ENCODE measurements at regions not wholly inside any gene's neighbourhood (a gene's known extent, or its start where the extent isn't known, plus 50 kb on each side); places are given as distances from the start of the nearest gene placed in this dataset.
A peak's percentile ranks its signal among the peaks of the same experiment; 100 is the strongest.
"Not testable (repeated sequence)": the region's sequence is repeated elsewhere in the genome, so short reads cannot be mapped to it uniquely, and the experiment has no call there.

DNA sequence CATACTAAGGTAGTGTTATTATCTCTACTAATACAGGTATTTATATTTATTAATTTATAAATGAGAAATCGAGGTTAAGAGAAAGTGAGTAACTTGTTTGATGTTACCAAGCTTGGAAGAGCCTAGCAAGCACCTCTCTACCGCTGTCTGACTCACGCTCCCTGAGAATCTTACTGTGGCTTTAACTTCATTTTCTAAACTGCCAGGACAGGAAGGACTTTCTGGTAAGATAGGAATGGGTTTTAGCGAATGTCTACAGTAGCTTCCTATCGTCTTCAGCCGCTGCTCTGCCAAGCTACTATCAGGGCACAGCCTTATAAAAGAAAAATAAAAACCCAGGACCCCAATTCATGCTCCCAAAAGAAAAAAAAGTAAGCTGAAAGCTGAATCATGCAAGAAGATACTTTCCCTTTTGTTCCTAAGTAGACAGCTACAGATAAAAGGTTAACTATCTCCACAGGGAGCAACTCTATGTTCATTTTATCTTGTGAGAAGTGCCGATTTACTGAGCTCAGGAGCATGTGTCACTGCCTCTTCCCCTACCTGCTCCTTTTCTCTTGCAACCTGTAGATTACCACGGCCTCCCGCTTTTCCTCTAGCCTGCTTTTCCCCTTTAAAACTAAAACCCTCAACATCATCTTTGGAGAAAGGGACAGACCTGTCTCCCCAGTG is 60.2 kb downstream of the THNSL1 start:
- no peak for DNase-seq

DNA sequence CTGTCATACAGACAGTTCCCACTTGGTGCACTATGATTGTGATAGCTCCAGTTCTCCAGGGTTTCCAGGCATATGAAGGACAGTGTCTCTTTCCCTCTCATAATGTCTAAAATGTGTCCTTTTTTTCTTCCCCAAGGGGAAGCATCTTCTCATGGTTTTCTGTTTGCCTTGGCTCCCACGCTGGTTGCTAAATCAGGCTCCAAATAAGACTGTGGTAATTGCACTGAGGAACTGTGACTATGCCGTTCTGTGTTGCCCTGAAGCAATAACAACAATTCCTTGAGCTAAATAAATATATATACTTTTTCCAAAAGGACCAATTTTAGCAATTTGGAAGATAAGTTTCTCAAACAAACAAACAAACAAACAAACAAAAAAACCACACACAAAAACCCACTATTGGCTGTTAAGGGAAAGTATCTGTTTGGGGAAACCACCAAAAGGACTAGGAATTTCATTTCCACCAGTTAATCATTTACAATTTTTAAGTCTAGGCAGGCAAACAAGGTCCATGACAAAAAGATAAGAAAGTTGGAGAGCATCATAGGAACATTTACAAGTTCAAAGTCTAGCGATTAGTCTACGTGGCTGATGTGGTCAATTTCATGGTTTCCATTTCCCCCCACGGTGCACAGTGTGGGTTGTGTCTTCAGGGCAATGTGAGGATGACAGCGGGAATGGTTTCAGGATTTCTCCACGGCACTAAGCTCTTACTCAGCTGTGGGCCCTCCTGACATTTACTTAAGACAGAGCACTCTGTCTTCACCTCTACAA is 62.4 kb downstream of the THNSL1 start:
- DNase-seq = no peak

DNA sequence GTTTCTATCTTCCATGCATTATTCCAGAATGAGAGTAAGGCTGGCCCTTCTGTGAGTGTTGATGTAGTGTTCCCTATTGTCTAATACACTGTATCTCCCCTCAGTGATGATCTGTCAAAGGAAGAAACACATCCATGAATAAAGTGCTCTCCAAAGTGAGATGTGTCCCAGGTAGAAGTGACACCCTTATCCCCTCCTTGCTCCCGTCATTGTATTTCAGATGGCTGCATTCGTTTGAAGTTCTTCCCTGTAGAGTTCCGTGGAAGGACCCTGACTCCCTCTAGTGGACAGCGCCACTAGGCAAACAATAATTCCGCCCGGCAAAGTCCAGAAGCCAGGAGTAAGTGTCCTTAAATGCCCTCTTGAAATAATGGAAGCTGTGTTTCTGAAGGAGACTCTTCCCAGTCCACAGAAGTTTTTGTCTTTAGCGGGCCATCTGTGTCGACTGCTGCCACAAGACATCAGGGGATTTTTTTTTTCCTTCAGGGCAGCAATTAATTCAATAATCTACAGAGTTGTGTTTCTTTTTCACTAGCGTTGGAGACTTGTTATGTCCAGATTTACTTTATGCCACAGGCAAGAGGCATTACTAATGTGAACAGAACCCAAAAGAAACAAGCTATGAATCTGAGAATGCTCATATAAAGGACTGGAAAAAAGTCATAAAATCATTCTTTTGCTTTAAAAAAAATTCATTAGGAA is 64.6 kb downstream of the THNSL1 start:
- DNase-seq = peak; percentile 72

DNA sequence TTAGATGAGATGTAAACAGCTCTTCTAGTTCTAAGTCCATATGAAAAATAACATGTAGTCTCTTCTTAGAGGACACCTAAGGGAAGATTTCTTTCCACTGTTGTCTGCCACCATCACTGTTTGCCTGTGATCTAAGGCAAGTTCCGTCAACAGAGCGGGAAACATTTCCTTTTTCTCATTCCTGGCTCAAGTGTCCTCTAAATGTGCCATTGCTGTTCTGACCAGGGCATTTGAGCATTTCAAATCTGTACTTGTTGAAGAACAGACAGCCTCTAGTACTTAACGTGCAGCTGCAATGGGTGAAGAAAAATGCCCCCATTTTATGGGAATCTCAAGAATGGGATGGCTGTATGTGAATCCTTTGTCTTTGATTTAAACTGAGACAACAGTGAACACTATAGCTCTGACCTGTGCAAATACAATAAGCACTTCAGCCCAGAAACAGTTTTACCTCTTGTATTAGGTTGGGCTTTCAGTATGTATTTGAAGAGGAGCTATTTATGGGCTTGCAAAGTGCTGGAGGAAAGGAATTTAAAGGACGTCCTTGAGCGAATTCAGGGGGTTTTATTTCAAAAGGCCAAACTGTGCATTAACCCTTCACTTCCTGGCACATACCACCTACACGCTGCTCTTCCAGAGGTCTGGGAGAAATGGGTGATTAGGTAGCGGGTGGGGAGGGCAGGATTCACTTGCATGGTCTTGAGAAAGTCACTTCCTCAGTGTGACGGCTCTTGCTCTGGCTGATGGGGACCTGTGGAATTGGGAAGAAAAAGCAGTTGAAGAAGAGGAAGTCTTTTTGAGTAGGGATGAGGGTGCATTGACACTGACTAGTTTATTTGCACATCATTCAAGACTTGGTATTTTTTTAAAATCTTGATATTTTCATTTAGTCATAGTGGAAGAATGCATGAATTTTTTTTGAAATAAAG is 66.1 kb downstream of the THNSL1 start:
- no peak for DNase-seq

DNA sequence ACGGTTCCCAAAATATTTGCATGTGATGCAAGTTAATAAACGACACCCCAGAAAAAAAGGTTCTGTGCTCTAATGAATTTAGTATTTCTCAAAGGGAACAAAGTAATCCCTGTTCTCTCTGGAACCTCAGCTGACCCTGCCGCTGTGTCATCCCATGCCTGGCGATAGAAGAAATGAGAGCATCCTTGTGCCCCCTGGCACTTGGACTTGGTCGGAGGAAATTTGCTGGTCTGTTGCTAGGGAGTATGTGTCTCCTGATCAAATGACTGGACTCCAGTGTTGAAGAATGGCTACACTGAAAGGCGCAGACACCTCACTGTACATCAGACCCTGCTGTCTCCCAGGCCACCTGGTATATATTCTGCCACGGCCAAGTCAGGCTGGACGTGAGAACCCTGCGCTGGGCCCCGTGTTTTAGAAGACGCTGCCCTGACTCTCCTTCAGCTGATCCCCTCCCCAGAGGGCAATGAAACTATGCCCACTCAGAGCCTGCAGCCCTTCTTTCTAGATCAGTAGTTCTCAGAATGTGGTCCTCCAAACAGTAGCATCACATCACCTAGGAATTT is 67.2 kb downstream of the THNSL1 start:
- no peak for DNase-seq

DNA sequence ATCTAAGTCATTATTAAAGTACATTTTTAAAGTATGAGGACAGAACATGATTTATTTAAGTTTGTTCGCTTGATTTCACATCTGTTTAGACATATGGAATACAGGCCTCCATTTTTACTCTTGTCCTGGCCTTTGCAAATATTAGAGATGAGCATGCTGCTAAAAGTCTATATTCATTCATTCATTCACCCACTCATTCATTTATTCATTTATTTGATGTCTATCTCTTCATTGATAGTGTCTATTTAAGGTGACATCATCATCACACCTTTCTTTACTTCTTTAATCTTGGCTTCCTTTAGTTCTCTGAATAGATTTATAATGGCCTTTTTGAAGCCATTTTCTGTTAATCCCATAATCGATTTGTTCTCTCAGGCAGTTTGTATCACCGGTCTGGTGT is 68.0 kb downstream of the THNSL1 start:
- no peak for DNase-seq

DNA sequence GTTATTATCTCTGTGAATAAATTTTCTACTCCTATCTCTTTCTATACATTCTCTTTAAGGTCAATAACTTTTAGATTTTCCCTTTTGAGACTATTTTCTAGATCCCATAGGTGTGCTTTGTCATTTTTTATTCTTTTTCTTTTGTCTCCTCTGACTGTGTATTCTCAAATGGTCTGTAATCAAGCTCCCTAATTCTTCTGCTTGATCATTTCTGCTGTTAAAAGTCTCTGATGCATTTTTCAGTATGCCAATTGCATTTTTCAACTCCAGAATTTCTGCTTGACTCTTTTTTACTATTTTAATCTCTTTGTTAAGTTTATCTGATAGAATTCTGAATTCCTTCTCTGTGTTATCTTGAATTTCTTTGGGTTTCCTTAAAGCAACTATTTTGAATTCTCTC is 78.2 kb downstream of the THNSL1 start:
- DNase-seq = no peak

DNA sequence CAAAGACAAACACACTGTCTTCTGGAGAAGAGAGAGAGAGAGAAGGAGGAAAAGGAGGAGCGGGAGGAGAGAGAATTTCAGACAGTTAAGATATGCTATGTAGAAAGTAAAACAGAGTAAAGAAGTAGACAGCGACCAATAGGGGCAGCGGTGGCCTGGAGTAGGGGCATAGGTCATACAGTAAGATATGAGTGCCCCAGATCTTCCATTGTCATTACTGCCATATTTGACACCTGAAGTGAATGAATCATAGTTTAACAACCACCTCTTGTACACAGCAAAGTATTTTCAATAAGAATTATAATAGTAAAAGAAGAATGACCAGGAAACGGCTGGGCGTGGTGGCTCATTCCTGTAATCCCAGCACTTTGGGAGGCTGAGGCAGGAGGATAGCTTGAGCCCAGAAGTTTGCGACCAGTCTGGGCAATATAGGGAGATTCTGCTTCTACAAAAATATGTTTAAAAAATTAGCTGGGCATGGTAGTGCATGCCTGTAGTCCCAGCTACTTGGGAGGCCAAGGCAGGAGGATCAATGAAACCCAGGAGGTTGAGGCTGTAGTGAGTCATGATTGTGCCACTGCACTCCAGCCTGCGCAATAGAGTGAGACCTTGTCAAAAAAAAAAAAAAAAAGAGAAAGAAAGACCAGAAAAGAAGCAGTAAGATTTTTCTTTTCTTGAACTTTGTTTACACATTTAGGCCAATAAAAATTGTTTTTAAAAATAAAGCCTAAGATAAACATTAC is 77.0 kb upstream of the GPR158 start:
- DNase-seq = no peak

DNA sequence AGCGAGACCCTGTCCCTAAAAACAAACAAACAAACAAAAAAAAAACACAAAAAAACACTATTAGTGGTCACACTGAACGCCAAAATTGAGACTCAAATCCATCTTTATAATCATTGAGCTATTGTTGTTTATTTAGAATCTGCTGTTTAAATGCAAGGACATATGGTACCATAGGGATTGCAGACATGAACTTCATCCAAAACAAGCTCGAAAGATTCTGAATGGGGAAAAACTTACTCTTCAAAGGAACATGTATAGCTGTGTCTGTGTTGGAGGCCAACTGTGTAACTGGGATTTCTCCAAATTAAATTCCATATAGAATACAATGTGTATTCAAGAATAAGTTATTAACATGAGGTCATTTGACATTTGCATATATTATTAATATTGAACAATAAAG is 74.7 kb upstream of the GPR158 start:
- no peak for DNase-seq

DNA sequence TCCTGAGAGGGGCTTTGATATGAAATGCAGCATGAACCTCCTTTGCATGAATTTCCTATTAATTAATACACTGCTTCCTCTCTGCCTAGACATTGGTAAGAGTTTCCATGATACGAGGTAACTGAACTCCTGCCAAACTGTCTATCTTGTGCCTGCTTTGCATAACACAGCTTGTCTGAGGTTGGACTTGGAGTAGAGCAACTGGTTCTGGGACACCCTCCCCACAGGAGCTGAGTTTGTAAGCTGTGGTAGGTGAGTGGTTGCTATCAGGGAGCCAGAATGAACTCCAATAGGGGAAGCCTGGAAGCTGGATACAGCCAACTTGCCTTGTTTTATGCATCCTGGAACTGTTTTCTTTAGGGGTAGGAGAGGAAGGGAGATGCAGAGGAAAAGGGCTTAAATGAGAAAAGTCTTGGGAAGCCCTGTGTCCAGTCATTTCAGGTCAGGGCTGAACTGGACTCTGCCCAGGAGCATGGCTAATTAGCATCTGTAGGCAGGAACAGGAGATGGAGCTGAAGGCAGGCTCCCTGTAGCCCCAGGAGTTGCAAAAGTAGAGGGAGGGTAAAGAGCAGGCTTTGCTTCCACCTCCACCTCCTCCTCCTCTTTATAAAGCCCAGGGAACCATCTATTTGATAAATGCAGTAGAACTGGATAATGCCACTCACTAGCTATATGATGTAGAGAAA is 73.2 kb upstream of the GPR158 start:
- no peak for DNase-seq

DNA sequence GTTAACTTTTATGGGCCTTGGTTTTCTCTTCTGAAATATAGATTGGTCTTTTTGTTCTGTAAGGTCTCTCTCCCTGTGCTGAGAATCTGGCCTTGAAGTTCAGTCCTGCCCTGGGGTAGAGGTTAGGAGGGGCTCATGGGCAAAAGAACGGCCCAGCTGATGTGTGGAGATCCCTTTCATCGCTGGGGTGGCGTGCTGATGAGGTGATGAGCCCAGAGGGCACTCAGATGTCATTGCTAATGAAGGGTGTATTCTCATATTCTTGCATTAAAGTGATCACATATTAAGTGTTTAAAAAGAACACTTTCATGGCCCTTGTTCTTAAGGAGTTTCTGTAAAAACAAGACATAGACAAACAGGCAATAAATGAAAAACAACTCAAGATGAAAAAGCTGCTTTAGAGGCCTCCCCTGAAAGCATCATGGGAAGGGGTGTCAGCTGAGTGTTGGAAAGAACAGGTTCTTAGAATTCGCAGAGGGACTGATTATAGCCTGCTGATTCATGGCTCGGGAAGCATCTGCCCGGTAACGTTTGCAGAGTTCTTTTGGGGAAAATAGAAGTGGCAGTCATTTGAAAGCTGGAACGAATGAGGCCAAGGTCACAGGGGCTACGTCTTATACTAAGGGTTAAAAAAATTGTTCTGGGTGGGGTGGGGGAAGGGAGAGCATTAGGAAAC is 72.5 kb upstream of the GPR158 start:
- no peak for DNase-seq

DNA sequence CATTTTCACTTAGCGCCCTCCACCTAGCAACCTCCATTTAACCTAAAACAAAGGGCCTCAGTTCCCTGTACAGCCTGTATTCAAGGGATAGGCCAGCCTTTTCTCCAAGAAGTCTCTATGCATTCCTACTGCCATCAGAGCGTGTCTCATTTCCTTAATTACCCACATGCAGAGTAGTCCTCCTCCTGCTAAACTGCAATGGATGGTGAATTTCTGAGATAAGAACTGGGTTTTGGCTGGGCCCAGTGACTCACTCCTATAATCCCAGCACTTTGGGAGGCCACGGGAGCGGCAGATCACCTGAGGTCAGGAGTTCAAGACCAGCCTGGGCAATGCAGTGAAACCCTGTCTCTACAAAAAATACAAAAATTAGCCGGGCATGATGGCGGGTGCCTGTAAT is 71.1 kb upstream of the GPR158 start:
- no peak for DNase-seq

DNA sequence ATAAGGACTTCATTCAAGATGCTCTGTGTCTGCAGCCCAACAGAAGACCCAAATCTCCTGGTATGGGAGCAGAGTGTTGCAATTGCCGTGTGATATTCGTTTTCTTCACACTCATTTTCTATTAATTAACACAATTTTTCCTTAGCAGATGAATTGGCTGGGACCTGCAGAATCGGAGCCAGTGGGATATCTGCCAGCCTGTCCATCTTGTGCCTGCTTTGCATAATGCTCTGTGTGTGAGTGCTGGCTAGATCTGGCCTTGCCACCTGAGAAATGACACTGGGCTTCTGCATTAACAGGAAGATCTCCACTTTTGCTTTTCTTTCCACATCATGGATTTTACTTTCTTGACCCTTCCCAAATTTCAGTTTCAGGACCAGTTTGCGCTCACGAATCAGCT is 70.4 kb upstream of the GPR158 start:
- DNase-seq = no peak

DNA sequence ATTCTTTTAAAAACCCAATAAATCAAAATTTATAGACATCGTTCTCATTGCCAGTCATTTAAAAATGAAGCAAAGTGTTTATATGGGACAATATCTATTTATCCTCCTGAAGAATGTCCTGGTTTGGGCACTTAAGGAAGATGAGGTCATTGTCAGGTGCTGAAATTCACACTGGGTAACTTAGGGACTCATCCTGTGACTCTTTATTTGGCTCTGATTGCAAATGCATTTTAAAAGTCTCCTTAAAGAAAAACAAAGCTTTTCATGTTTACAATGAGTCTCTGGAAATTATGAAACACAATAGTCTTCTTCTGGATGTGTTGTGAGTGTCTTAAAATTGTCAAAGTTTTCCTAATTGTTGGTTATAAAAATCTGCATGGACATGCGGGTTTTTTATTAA is 69.5 kb upstream of the GPR158 start:
- DNase-seq = no peak

DNA sequence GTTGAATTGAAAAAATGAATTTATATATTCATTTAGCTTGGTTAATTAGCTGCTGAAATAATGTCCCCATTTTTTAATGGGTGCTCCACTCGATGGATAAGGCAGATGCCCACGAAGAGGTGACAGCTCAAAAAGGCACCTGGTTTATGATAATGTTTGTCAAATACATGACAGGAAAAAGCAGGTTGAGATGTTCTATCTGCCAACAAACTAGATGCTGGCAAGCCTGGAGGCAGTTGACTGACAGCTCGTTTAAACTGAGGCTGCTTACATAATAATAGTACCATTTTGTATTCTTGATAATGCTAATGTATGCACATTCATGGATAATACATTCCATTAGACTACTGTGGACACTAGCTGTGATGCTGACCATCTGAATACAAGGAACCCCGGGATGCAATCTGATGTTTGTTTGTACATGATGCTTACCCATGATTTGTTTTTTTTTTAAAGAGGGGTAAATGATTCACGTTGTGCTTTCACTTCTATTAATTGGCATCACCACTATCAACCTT is 69.0 kb upstream of the GPR158 start:
- DNase-seq = no peak

DNA sequence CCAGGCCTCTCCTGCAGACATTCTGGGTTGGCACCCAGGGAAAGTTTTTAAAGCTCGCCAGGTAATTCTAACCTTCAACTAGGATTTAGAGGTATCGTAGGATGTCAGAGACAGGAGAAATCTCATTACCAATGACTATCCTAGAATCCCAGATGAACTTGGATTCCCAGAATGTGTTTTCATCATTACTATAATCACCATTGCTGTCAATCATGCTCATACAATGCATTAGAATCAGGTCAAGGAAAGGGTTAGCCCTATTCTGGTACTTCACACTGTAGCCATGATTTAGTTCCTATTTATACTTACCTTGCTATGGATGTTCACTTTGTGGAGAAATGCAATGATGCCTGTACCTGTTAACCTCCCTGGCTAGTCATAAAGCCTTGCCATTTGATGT is 67.0 kb upstream of the GPR158 start:
- no peak for DNase-seq

DNA sequence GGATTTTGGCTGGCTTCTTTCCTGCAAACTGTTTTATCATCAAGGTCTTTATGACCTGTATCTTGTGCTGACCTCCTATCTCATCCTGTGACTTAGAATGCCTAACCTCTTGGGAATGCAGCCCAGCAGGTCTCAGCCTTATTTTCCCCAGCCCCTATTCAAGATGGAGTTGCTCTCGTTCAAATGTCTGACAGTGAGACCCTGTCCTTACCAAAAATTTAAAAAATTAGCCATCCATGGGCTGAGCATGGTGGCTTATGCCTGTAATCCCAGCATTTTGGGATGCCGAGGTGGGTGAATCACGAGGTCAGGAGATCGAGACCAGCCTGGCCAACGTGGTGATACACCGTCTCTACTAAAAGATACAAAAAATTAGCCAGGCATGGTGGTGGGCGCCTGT is 64.9 kb upstream of the GPR158 start:
- DNase-seq = not testable (repeated sequence)

DNA sequence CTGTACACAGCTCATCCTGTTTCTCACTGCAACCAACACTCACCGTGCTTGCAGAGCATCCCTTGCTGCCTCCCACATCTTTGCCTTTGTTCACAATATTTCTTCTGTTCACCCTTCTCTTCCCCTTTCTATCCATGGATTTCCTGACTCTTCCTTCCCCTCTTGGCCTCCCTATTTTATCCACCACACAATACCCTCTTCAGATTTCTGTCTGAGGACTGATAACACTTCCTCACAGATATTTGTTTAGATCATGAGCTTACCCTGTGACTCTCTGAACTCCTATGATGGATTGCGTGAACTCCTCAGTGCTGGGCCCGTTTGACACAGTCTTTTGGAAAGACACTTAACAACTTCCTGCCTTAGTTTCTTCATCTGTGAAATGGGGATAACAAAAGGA is 62.8 kb upstream of the GPR158 start:
- no peak for DNase-seq

DNA sequence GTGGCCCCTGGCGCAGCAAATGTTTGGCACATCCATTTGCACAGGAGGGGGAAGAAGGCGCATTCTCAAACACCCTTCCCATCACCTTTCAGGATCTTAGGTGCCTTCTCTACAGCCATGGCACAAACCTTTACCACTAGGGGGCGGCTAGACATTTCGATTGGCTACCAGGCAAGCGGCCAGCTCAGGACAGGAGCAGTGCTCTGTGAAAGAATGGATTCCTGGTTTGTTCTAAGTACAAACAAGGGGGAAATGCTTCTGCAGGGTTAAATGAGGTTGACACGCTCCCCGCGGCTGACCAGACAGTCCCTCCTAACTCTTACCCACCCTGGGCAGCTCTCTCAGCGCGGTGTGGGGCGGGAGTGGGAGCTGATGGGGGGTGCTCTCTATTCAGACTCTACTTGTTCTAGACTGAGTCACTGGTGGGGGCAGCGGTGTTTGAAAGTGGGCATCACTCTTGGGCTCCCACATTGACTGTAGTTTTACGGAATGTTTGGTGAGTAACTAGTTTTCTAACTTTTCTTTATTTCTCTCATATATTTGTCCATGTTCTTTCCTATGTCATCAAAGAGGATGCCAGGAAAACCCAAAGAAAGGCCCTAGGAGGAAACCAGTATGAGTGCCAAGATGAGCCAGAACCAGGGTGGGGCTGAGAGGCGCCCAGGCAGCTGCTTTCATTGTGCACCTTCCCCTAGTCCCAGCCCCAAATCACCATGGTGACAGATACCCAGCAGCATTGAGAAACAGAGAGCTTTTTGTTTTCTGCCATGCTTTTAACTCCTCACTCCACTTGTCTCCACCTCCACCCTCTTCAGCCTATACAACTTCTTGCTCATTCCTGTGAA is 61.4 kb upstream of the GPR158 start:
- DNase-seq = peak; percentile 70

DNA sequence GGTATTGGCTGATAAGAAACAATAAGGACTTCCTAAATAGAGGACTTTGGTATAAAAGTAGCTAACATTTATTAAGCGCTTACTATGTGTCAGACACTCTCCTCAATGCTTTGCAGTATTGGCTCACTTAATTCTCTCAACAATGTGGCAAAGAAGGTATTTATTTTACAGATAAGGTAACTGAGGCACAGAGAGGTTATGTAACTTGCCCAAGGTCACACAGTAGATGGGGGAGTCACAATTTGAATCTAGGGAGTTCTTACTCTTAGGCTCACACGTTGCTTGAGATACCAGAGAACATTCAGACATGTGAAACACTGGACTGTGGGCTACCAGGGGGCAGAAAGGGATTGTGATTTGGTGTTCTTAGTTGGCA is 60.8 kb upstream of the GPR158 start:
- DNase-seq = no peak

Data from activated CD4-positive, alpha-beta T cell treated with anti-CD3 and anti-CD28 coated beads, Interleukin-10, Interleukin-2, amounts not matched to agents 100 ng/mL and 50 ng/mL, durations not matched to agents 16 hours and 8 hours (primary cell).